C4-2B (cell line): ENCODE measurements at regions not wholly inside any gene's neighbourhood (a gene's known extent, or its start where the extent isn't known, plus 50 kb on each side); places are given as distances from the start of the nearest gene placed in this dataset.

Source experiments
- CTCF ChIP-seq: fragments of 450-650 bp; conservative IDR thresholded peaks from 2 replicates; pipeline ENCODE4 v1.5.1; 2017; ENCODE audit warnings: mild to moderate bottlenecking
- ZFX ChIP-seq: fragments of 450-650 bp; IDR thresholded peaks from 2 replicates; pipeline ENCODE4 v1.6.1; 2017

DNA sequence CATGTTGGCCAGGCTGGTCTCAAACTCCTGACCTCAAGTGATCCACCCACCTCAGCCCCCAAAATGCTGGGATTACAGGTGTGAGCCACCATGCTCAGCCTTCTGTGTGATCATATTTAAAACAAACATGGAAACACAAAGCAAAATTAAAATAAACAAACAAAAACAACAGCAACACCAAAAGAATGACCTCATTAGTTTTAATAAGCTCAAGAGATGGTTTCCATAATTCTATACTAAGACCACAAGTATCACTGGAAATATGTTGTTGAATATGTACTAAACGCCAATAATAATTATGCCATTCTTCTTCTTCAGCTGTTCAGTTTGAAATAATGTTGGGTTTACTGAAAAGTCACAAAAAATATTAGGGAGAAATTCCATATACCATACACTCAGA, 526.4 kb downstream of the LRRIQ3 start:
- no peak for TF ChIP-seq CTCF
- TF ChIP-seq ZFX: no peak
